C4-2B (cell line): ENCODE measurements at regions not wholly inside any gene's neighbourhood (a gene's known extent, or its start where the extent isn't known, plus 50 kb on each side); places are given as distances from the start of the nearest gene placed in this dataset.

Experiments used
- ZFX ChIP-seq: fragments of 450-650 bp; IDR thresholded peaks from 2 replicates; pipeline ENCODE4 v1.6.1; 2017
- TF ChIP-seq, protein P1 (sequence below): fragments of 450-650 bp; conservative IDR thresholded peaks from 2 replicates; pipeline ENCODE4 v1.5.1; 2017; ENCODE audit warnings: mild to moderate bottlenecking

DNA sequence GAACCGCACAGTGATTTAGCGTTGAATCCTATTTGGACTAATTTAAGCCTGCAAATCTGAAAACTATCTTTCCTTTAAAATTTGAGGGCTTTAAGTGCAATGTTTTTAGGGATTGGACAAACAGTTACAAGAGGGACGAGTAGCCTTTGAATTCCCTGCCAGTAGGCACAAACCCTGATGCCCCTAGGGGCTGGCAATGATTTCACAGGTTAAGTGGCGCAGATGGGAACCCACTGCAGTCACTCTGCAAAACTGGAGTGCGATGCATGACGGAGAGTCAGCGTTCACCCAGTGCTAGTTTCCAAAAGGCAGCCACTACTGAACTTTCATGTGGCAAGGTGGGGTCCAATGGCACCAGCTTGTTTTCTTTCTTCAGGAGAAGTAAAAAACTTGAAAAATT is 99.4 kb upstream of the FRMD6 start:
- TF ChIP-seq, protein P1, sequence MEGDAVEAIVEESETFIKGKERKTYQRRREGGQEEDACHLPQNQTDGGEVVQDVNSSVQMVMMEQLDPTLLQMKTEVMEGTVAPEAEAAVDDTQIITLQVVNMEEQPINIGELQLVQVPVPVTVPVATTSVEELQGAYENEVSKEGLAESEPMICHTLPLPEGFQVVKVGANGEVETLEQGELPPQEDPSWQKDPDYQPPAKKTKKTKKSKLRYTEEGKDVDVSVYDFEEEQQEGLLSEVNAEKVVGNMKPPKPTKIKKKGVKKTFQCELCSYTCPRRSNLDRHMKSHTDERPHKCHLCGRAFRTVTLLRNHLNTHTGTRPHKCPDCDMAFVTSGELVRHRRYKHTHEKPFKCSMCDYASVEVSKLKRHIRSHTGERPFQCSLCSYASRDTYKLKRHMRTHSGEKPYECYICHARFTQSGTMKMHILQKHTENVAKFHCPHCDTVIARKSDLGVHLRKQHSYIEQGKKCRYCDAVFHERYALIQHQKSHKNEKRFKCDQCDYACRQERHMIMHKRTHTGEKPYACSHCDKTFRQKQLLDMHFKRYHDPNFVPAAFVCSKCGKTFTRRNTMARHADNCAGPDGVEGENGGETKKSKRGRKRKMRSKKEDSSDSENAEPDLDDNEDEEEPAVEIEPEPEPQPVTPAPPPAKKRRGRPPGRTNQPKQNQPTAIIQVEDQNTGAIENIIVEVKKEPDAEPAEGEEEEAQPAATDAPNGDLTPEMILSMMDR: no peak; the same call in 1 of the 2 replicates
- TF ChIP-seq ZFX: no peak
